Activated CD8-positive, alpha-beta T cell treated with anti-CD3 and anti-CD28 coated beads, Interleukin-2, amount 10 ng/mL, durations not matched to agents 7 days and 5 days (primary cell): ENCODE measurements at regions not wholly inside any gene's neighbourhood (a gene's known extent, or its start where the extent isn't known, plus 50 kb on each side); places are given as distances from the start of the nearest gene placed in this dataset.

Source experiments
- ATAC-seq: fragments of 150-1000 bp; cut with Tn5 transposase; one replicate; pipeline ENCODE4 v1.10.0; 2021; ENCODE audit warnings: moderate library complexity
- CTCF ChIA-PET: fragments of 350-600 bp; sonication (Branson Sonifier 250); formaldehyde crosslinking; loops from one replicate; lab custom pipeline; 2021; ENCODE audit warnings: antibody characterized with exemption; lab: Charles Lee
- POLR2A ChIA-PET: fragments of 350-600 bp; sonication (Branson Sonifier 250); formaldehyde crosslinking; loops from one replicate; lab custom pipeline; 2021; ENCODE audit warnings: antibody characterized with exemption; lab: Charles Lee
- DNase-seq: peaks from one replicate; pipeline ENCODE4 v3.0.0-alpha.2; 2020
- H3K27ac Mint-ChIP-seq: one replicate; pipeline ENCODE4 v1.8.0; 2021; ENCODE audit warnings: mild to moderate bottlenecking, mixed read lengths
- H3K27me3 Mint-ChIP-seq: one replicate; pipeline ENCODE4 v1.8.0; 2021; ENCODE audit warnings: low read depth, mixed read lengths
- H3K36me3 Mint-ChIP-seq: one replicate; pipeline ENCODE4 v1.8.0; 2021; ENCODE audit warnings: low read depth, mixed read lengths
- H3K4me1 Mint-ChIP-seq: one replicate; pipeline ENCODE4 v1.8.0; 2021; ENCODE audit warnings: low read depth, mixed read lengths
- H3K4me3 Mint-ChIP-seq: one replicate; pipeline ENCODE4 v1.8.0; 2021; ENCODE audit warnings: mild to moderate bottlenecking, mixed read lengths
- H3K9me3 Mint-ChIP-seq: one replicate; pipeline ENCODE4 v1.8.0; 2022; ENCODE audit warnings: mixed read lengths; ENCODE audit not compliant: insufficient read depth

GRCh38 chr1:21347072-21347581 is 56.9 kb upstream of the ECE1 start:
- ChIA-PET POLR2A (no interaction called here), CTCF (interaction anchor here (1.2 to 1.5 kb wide), 2 partner anchors 21 to 77 kb away, joined by 5 to 10 read pairs; no protein-coding TSS in a partner anchor)
- no peaks in the 10 kb centered on the region for H3K9me3 Mint-ChIP-seq
- H3K4me3 Mint-ChIP-seq, result no peak overlapping the region
- H3K27ac Mint-ChIP-seq, result no peak overlapping the region
- peaks cover 9% of the 10 kb centered on the region for H3K36me3 Mint-ChIP-seq
- H3K4me1 Mint-ChIP-seq, result peaks cover 21% of the 10 kb centered on the region
- DNase-seq (no peak), ATAC-seq (no peak)
- peaks cover 2% of the 10 kb centered on the region for H3K27me3 Mint-ChIP-seq

GRCh38 chr1:21346365-21347071 is 56.3 kb upstream of the ECE1 start:
- POLR2A ChIA-PET, result interaction anchor here (1.9 kb wide), 1 partner anchor 89 kb away, joined by 6 read pairs; no protein-coding TSS in a partner anchor
- Mint-ChIP-seq H3K4me3 (no peak overlapping the region), H3K4me1 (peaks cover 27% of the 10 kb centered on the region), H3K27me3 (no peaks in the 10 kb centered on the region), H3K36me3 (peaks cover 14% of the 10 kb centered on the region), H3K27ac (no peak overlapping the region), H3K9me3 (no peaks in the 10 kb centered on the region)
- CTCF ChIA-PET, result no interaction called here
- ATAC-seq (no peak), DNase-seq (no peak)

GRCh38 chr1:21344750-21345443 is 54.6 kb upstream of the ECE1 start:
- Mint-ChIP-seq H3K4me3 (peak overlapping the region; percentile 87), H3K9me3 (no peaks in the 10 kb centered on the region), H3K27ac (peak overlapping the region; percentile 91), H3K27me3 (no peaks in the 10 kb centered on the region), H3K36me3 (peaks cover 20% of the 10 kb centered on the region), H3K4me1 (peaks cover 42% of the 10 kb centered on the region)
- ATAC-seq, result peak; percentile 41
- DNase-seq, result peak; percentile 42
- CTCF ChIA-PET, result interaction anchor here (1.0 to 3.5 kb wide), 11 partner anchors 9 to 90 kb away, joined by 3 to 26 read pairs (median 5); no protein-coding TSS in a partner anchor
- POLR2A ChIA-PET, result interaction anchor here (0.6 to 4.7 kb wide), 16 partner anchors 9 to 693 kb away, joined by 3 to 57 read pairs (median 4); no protein-coding TSS in a partner anchor

- POLR2A ChIA-PET, result interaction anchor here (0.6 to 4.7 kb wide), 11 partner anchors 8 to 680 kb away, joined by 3 to 57 read pairs (median 4); no protein-coding TSS in a partner anchor
- H3K27ac Mint-ChIP-seq, result peak overlapping the region; percentile 91
- CTCF ChIA-PET, result interaction anchor here (1.0 to 3.5 kb wide), 10 partner anchors 9 to 89 kb away, joined by 3 to 26 read pairs (median 6); no protein-coding TSS in a partner anchor
- DNase-seq (no peak), ATAC-seq (no peak)
- peaks cover 49% of the 10 kb centered on the region for H3K4me1 Mint-ChIP-seq
- peaks cover 22% of the 10 kb centered on the region for H3K36me3 Mint-ChIP-seq
- peak overlapping the region; percentile 87 for H3K4me3 Mint-ChIP-seq
- H3K9me3 Mint-ChIP-seq, result no peaks in the 10 kb centered on the region
- no peaks in the 10 kb centered on the region for H3K27me3 Mint-ChIP-seq
Measured at GRCh38 chr1:21344098-21344749, 54.0 kb upstream of the ECE1 start.

- ATAC-seq (peak; percentile 45), DNase-seq (peak; percentile 74)
- ChIA-PET POLR2A (interaction anchor here (0.9 to 4.7 kb wide), 3 partner anchors 10 to 49 kb away, joined by 3 to 57 read pairs (median 31); no protein-coding TSS in a partner anchor), CTCF (interaction anchor here (1.1 to 3.5 kb wide), 3 partner anchors 9 to 73 kb away, joined by 3 to 26 read pairs (median 6); no protein-coding TSS in a partner anchor)
- H3K27me3 Mint-ChIP-seq, result no peaks in the 10 kb centered on the region
- H3K4me3 Mint-ChIP-seq, result peak overlapping the region; percentile 87
- peak overlapping the region; percentile 91 for H3K27ac Mint-ChIP-seq
- H3K4me1 Mint-ChIP-seq, result peaks cover 59% of the 10 kb centered on the region
- H3K9me3 Mint-ChIP-seq, result no peaks in the 10 kb centered on the region
- H3K36me3 Mint-ChIP-seq, result peaks cover 29% of the 10 kb centered on the region
Measured at GRCh38 chr1:21342961-21343838, 52.9 kb upstream of the ECE1 start.

GRCh38 chr1:21341517-21342078 is 51.3 kb upstream of the ECE1 start:
- ChIA-PET POLR2A (interaction anchor here (4.7 kb wide), 1 partner anchor 48 kb away, joined by 57 read pairs; no protein-coding TSS in a partner anchor), CTCF (no interaction called here)
- Mint-ChIP-seq H3K36me3 (peaks cover 34% of the 10 kb centered on the region), H3K4me1 (peaks cover 75% of the 10 kb centered on the region), H3K4me3 (peak overlapping the region; percentile 87), H3K27me3 (no peaks in the 10 kb centered on the region), H3K9me3 (no peaks in the 10 kb centered on the region), H3K27ac (peak overlapping the region; percentile 58)
- DNase-seq (no peak), ATAC-seq (no peak)

GRCh38 chr1:21341022-21341421 is 50.8 kb upstream of the ECE1 start:
- Mint-ChIP-seq H3K4me1 (peaks cover 78% of the 10 kb centered on the region), H3K9me3 (no peaks in the 10 kb centered on the region), H3K4me3 (no peak overlapping the region), H3K27ac (no peak overlapping the region), H3K27me3 (no peaks in the 10 kb centered on the region), H3K36me3 (peaks cover 34% of the 10 kb centered on the region)
- DNase-seq (no peak), ATAC-seq (no peak)
- ChIA-PET CTCF (no interaction called here), POLR2A (no interaction called here)

- H3K27me3 Mint-ChIP-seq, result no peaks in the 10 kb centered on the region
- ChIA-PET CTCF (no interaction called here), POLR2A (no interaction called here)
- peaks cover 84% of the 10 kb centered on the region for H3K4me1 Mint-ChIP-seq
- peak overlapping the region; percentile 46 for H3K27ac Mint-ChIP-seq
- no peak overlapping the region for H3K4me3 Mint-ChIP-seq
- no peaks in the 10 kb centered on the region for H3K9me3 Mint-ChIP-seq
- ATAC-seq (no peak), DNase-seq (no peak)
- H3K36me3 Mint-ChIP-seq, result peaks cover 34% of the 10 kb centered on the region
Measured at GRCh38 chr1:21340230-21340945, 50.1 kb upstream of the ECE1 start.
